ENCODE measurements at regions not wholly inside any gene's neighbourhood (a gene's known extent, or its start where the extent isn't known, plus 50 kb on each side); places are given as distances from the start of the nearest gene placed in this dataset.
A peak's percentile ranks its signal among the peaks of the same experiment; 100 is the strongest.

GRCh38 chr14:101020834-101021370 is 117.4 kb upstream of the RTL1 start:
- CTCF ChIA-PET = no interaction called here
- WGBS, 2 experiments (ENCODE audit: extremely low coverage in 2 of 2, insufficient read length in 1 of 2) = 74% methylated on average over 5 of the region's 7 CpGs; no CpG with 5 or more reads in 1 of the 2 experiments
- no TSS peak for BruUV-seq (replicated peaks)
- Histone ChIP-seq H2AFZ (replicated peaks; ENCODE audit: low read length, poor library complexity) (no peak overlapping the region), H2BK15ac (ENCODE audit: low read depth, low read length) (no peak overlapping the region), H2BK120ac (ENCODE audit: low read depth, low read length) (no peak overlapping the region), H3K36me3 (ENCODE audit: control insufficient read depth, insufficient read depth, low read length) (peaks cover 70% of the 10 kb centered on the region), H4K91ac (ENCODE audit: insufficient read depth, low read depth, low read length) (no peak overlapping the region), H3K27me3 (ENCODE audit: control insufficient read depth, insufficient read depth, low read length) (no peaks in the 10 kb centered on the region), H3K23ac (ENCODE audit: low read depth, low read length) (no peak overlapping the region), H4K8ac (ENCODE audit: low read depth in 2 of 2, low read length in 2 of 2) (no peak overlapping the region), H3K4me3 (ENCODE audit: insufficient read depth, low read depth, low read length) (no peak overlapping the region), H3K56ac (ENCODE audit: extremely low read depth, insufficient read depth, low read length) (no peak overlapping the region), H2AK5ac (ENCODE audit: low read depth, low read length) (no peak overlapping the region), H3K14ac (replicated peaks; ENCODE audit: low read depth, low read length) (no peak overlapping the region), H3K9me3 (ENCODE audit: control insufficient read depth, insufficient read depth, low read length) (no peaks in the 10 kb centered on the region), H3K27ac (ENCODE audit: insufficient read depth, low read length) (no peak overlapping the region), H3K79me1 (ENCODE audit: low read depth in 1 of 2, low read length in 2 of 2) (peaks cover 15 to 79% of the 10 kb centered on the region in 2 experiments), H3K9ac (ENCODE audit: low read depth, low read length) (no peak overlapping the region), H3K4ac (ENCODE audit: low read depth, low read length) (no peak overlapping the region), H4K20me1 (ENCODE audit: insufficient read depth, low read length) (peaks cover 94% of the 10 kb centered on the region), H3K9me1 (ENCODE audit: insufficient read depth, low read length) (peaks cover 15% of the 10 kb centered on the region), H4K5ac (ENCODE audit: low read depth, low read length) (no peak overlapping the region), H3K4me2 (ENCODE audit: low read depth, low read length) (no peak overlapping the region), H2BK20ac (ENCODE audit: low read depth, low read length) (no peak overlapping the region), H3K18ac (ENCODE audit: low read depth, low read length) (no peak overlapping the region), H2AK9ac (replicated peaks; ENCODE audit: low read depth, low read length, poor library complexity) (peak overlapping the region; percentile 5), H3K4me1 (ENCODE audit: control insufficient read depth, insufficient read depth, low read length) (no peaks in the 10 kb centered on the region), H2BK5ac (ENCODE audit: low read depth, low read length, poor library complexity, severe bottlenecking) (no peak overlapping the region)
- DNase-seq (no peak), ATAC-seq (ENCODE audit: low read depth) (no peak)
- TF ChIP-seq USF2 (IDR thresholded peaks at IDR 0.05; ENCODE audit: low read depth, low read length) = no peak
- TF ChIP-seq ELK1 (IDR thresholded peaks at IDR 0.05; ENCODE audit: borderline replicate concordance, low read depth, low read length) = no peak
- TF ChIP-seq BHLHE40 (IDR thresholded peaks at IDR 0.05; ENCODE audit: low read depth, low read length) = no peak
- dilution Hi-C loops (cut with HindIII; ENCODE audit: low sequenced_read_pairs, unreplicated experiment) (no loop called here), intact Hi-C loops (cut with micrococcal nuclease) (no loop called here), in situ Hi-C loops (cut with MboI; ENCODE audit: low sequenced_read_pairs) (no loop called here)
- POLR2A ChIA-PET (ENCODE audit: unreplicated experiment) = no interaction called here
